HepG2 (cell line): ENCODE measurements at regions not wholly inside any gene's neighbourhood (a gene's known extent, or its start where the extent isn't known, plus 50 kb on each side); places are given as distances from the start of the nearest gene placed in this dataset.

ENCODE experiments used
- FOXA3 ChIP-seq: IDR thresholded peaks from 2 replicates; pipeline ENCODE4 v1.6.1; 2016; ENCODE audit warnings: missing genetic modification reagents, missing compliant biosample characterization
- HNRNPL ChIP-seq: fragments of 200-400 bp; formaldehyde crosslinking; IDR thresholded peaks from 2 replicates; pipeline ENCODE4 v1.6.1; 2017; ENCODE audit warnings: mild to moderate bottlenecking, low read depth, low read length
- NCOR1 ChIP-seq: fragments of 200-600 bp; sonication (generic); IDR thresholded peaks from 2 replicates; pipeline ENCODE4 v1.7.0; 2017; ENCODE audit warnings: antibody characterized with exemption, low read length, borderline replicate concordance
- NKX3-1 ChIP-seq: sonication (generic); formaldehyde crosslinking; IDR thresholded peaks from 2 replicates; pipeline ENCODE4 v1.5.0; 2020; ENCODE audit warnings: missing genetic modification reagents
- SALL1 ChIP-seq: sonication (generic); formaldehyde crosslinking; IDR thresholded peaks from 2 replicates; pipeline ENCODE4 v1.8.0; 2022; ENCODE audit warnings: mild to moderate bottlenecking, missing genetic modification reagents
- SALL2 ChIP-seq: sonication (generic); formaldehyde crosslinking; IDR thresholded peaks from 2 replicates; pipeline ENCODE4 v1.8.1; 2023; ENCODE audit warnings: mild to moderate bottlenecking, missing genetic modification reagents, inconsistent platforms
- SP140L ChIP-seq: sonication (generic); formaldehyde crosslinking; IDR thresholded peaks from 2 replicates; pipeline ENCODE4 v1.4.0; 2020; ENCODE audit warnings: missing genetic modification reagents, borderline replicate concordance
- ZBTB8A ChIP-seq: sonication (generic); formaldehyde crosslinking; IDR thresholded peaks from 2 replicates; pipeline ENCODE4 v1.4.0; 2020; ENCODE audit warnings: mild to moderate bottlenecking, low read depth, missing genetic modification reagents, borderline replicate concordance
- ZKSCAN8 ChIP-seq: IDR thresholded peaks from 2 replicates; pipeline ENCODE4 v1.6.1; 2016; ENCODE audit warnings: borderline replicate concordance, missing genetic modification reagents, missing compliant biosample characterization
- ZNF10 ChIP-seq: sonication (generic); formaldehyde crosslinking; IDR thresholded peaks from 2 replicates; pipeline ENCODE4 v1.4.0; 2020; ENCODE audit warnings: mild to moderate bottlenecking, low read depth, missing genetic modification reagents, borderline replicate concordance
- ZNF331 ChIP-seq: sonication (generic); formaldehyde crosslinking; IDR thresholded peaks from 2 replicates; pipeline ENCODE4 v1.4.0; 2020; ENCODE audit warnings: missing genetic modification reagents
- ZNF468 ChIP-seq: sonication (generic); formaldehyde crosslinking; IDR thresholded peaks from 2 replicates; pipeline ENCODE4 v1.8.0; 2022; ENCODE audit warnings: mild to moderate bottlenecking, moderate library complexity, missing genetic modification reagents
- ZNF737 ChIP-seq: sonication (generic); formaldehyde crosslinking; IDR thresholded peaks from 2 replicates; pipeline ENCODE4 v1.5.0; 2020; ENCODE audit warnings: missing genetic modification reagents, mild to moderate bottlenecking, borderline replicate concordance
- ZNF780A ChIP-seq: sonication (generic); formaldehyde crosslinking; IDR thresholded peaks from 2 replicates; pipeline ENCODE4 v1.8.0; 2022; ENCODE audit warnings: mild to moderate bottlenecking, missing genetic modification reagents, moderate library complexity
- TF ChIP-seq, protein P1 (sequence below): sonication (generic); formaldehyde crosslinking; IDR thresholded peaks from 2 replicates; pipeline ENCODE4 v1.8.1; 2023; ENCODE audit warnings: mild to moderate bottlenecking, missing genetic modification reagents
- TF ChIP-seq, protein P2 (sequence below): sonication (generic); formaldehyde crosslinking; IDR thresholded peaks from 2 replicates; pipeline ENCODE4 v1.9.0; 2021; ENCODE audit warnings: missing genetic modification reagents, borderline replicate concordance
- TF ChIP-seq, protein P3 (sequence below), 2 experiments: fragments of 450-650 bp in 1 of 2; sonication (generic) in 1 of 2; formaldehyde crosslinking; IDR thresholded peaks; 2 replicates each; pipeline versions ENCODE4 v1.5.0 to v1.8.0; 2020 to 2022; ENCODE audit warnings: mild to moderate bottlenecking in 1 of 2, missing genetic modification reagents in 1 of 2
- TF ChIP-seq, protein P4 (sequence below): sonication (generic); formaldehyde crosslinking; IDR thresholded peaks from 2 replicates; pipeline ENCODE4 v1.5.1; 2020; ENCODE audit warnings: mild to moderate bottlenecking, missing genetic modification reagents, borderline replicate concordance
- TF ChIP-seq, protein P5 (sequence below): sonication (generic); formaldehyde crosslinking; IDR thresholded peaks from 2 replicates; pipeline ENCODE4 v1.4.0; 2020; ENCODE audit warnings: low read depth, missing genetic modification reagents

DNA sequence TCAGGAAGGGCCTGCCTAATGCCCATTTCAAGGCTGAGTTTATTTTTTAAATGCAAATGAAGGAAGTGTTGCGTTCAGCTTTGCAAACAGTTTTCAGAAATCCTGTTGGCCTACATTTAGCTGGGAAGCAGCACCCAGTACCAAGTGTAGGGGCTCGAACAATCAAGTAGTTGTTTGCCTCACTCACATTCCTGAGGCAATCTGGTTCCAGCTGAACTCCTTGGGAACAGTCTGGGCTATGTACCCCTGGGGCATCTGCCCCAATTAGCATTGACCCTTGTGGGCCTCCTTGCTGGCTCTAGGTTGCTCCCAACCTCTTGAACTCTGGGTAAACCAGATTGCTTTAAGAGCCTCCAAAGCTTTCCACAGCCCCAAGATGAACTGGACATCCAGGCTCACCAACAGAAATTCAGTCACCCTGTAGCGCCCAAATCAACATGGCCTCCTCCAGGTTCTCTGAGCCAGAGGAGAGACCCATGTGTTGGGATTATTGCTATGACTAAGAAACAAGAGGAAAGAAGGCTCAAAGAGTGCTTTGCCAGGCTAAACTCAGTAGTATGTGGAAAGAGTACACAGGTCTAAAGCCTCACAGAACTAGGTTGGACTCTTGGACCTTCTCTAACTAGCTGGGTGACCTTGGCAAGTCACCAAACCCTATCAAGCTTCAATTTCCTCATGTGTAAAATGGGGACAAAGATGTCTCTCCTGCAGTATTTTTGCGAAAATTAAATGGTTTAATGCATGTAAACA lies 532.7 kb downstream of the SOX2 start (continued):
- TF ChIP-seq, protein P1, sequence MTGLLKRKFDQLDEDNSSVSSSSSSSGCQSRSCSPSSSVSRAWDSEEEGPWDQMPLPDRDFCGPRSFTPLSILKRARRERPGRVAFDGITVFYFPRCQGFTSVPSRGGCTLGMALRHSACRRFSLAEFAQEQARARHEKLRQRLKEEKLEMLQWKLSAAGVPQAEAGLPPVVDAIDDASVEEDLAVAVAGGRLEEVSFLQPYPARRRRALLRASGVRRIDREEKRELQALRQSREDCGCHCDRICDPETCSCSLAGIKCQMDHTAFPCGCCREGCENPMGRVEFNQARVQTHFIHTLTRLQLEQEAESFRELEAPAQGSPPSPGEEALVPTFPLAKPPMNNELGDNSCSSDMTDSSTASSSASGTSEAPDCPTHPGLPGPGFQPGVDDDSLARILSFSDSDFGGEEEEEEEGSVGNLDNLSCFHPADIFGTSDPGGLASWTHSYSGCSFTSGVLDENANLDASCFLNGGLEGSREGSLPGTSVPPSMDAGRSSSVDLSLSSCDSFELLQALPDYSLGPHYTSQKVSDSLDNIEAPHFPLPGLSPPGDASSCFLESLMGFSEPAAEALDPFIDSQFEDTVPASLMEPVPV (CRISPR knock-in tag): no peak
- TF ChIP-seq SALL2 (CRISPR knock-in tag) (no peak), ZNF780A (CRISPR knock-in tag) (no peak), SALL1 (peak; percentile 41; the same call in 1 of the 2 replicates), ZNF331 (peak; percentile 67), ZNF737 (CRISPR knock-in tag) (no peak), ZNF10 (CRISPR knock-in tag) (no peak), FOXA3 (CRISPR knock-in tag) (peak; percentile 64; the same call in 1 of the 2 replicates), NCOR1 (peak; percentile 52; the same call in 1 of the 2 replicates), ZNF468 (CRISPR knock-in tag) (no peak), ZBTB8A (CRISPR knock-in tag) (no peak), NKX3-1 (CRISPR knock-in tag) (no peak), ZKSCAN8 (no peak), HNRNPL (no peak), SP140L (CRISPR knock-in tag) (no peak)
- TF ChIP-seq, protein P2, sequence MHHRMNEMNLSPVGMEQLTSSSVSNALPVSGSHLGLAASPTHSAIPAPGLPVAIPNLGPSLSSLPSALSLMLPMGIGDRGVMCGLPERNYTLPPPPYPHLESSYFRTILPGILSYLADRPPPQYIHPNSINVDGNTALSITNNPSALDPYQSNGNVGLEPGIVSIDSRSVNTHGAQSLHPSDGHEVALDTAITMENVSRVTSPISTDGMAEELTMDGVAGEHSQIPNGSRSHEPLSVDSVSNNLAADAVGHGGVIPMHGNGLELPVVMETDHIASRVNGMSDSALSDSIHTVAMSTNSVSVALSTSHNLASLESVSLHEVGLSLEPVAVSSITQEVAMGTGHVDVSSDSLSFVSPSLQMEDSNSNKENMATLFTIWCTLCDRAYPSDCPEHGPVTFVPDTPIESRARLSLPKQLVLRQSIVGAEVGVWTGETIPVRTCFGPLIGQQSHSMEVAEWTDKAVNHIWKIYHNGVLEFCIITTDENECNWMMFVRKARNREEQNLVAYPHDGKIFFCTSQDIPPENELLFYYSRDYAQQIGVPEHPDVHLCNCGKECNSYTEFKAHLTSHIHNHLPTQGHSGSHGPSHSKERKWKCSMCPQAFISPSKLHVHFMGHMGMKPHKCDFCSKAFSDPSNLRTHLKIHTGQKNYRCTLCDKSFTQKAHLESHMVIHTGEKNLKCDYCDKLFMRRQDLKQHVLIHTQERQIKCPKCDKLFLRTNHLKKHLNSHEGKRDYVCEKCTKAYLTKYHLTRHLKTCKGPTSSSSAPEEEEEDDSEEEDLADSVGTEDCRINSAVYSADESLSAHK (CRISPR knock-in tag): no peak
- TF ChIP-seq, protein P3, sequence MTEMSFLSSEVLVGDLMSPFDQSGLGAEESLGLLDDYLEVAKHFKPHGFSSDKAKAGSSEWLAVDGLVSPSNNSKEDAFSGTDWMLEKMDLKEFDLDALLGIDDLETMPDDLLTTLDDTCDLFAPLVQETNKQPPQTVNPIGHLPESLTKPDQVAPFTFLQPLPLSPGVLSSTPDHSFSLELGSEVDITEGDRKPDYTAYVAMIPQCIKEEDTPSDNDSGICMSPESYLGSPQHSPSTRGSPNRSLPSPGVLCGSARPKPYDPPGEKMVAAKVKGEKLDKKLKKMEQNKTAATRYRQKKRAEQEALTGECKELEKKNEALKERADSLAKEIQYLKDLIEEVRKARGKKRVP (CRISPR knock-in tag; IDR thresholded peaks at IDR 0.05): no peak
- TF ChIP-seq, protein P4, sequence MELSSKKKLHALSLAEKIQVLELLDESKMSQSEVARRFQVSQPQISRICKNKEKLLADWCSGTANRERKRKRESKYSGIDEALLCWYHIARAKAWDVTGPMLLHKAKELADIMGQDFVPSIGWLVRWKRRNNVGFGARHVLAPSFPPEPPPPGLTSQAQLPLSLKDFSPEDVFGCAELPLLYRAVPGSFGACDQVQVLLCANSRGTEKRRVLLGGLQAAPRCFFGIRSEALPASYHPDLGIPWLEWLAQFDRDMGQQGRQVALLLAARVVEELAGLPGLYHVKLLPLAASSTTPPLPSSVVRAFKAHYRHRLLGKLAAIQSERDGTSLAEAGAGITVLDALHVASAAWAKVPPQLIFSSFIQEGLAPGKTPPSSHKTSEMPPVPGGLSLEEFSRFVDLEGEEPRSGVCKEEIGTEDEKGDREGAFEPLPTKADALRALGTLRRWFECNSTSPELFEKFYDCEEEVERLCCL (CRISPR knock-in tag): no peak
- TF ChIP-seq, protein P5, sequence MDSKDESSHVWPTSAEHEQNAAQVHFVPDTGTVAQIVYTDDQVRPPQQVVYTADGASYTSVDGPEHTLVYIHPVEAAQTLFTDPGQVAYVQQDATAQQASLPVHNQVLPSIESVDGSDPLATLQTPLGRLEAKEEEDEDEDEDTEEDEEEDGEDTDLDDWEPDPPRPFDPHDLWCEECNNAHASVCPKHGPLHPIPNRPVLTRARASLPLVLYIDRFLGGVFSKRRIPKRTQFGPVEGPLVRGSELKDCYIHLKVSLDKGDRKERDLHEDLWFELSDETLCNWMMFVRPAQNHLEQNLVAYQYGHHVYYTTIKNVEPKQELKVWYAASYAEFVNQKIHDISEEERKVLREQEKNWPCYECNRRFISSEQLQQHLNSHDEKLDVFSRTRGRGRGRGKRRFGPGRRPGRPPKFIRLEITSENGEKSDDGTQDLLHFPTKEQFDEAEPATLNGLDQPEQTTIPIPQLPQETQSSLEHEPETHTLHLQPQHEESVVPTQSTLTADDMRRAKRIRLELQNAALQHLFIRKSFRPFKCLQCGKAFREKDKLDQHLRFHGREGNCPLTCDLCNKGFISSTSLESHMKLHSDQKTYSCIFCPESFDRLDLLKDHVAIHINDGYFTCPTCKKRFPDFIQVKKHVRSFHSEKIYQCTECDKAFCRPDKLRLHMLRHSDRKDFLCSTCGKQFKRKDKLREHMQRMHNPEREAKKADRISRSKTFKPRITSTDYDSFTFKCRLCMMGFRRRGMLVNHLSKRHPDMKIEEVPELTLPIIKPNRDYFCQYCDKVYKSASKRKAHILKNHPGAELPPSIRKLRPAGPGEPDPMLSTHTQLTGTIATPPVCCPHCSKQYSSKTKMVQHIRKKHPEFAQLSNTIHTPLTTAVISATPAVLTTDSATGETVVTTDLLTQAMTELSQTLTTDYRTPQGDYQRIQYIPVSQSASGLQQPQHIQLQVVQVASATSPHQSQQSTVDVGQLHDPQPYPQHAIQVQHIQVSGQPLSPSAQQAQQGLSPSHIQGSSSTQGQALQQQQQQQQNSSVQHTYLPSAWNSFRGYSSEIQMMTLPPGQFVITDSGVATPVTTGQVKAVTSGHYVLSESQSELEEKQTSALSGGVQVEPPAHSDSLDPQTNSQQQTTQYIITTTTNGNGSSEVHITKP (CRISPR knock-in tag): no peak
